IPS-20b (cell line): ENCODE measurements at regions not wholly inside any gene's neighbourhood (a gene's known extent, or its start where the extent isn't known, plus 50 kb on each side); places are given as distances from the start of the nearest gene placed in this dataset.

ENCODE experiments used
- H3K27ac ChIP-seq: one replicate; pipeline ENCODE4 v1.5.1; 2013; ENCODE audit warnings: low read length
- H3K27me3 ChIP-seq: 2 replicates; pipeline ENCODE4 v1.6.1; 2013; ENCODE audit warnings: mild to moderate bottlenecking, low read length, inconsistent platforms; ENCODE audit not compliant: insufficient read depth
- H3K36me3 ChIP-seq: 2 replicates; pipeline ENCODE4 v1.6.1; 2013; ENCODE audit warnings: low read depth, mild to moderate bottlenecking, inconsistent platforms, low read length, moderate library complexity; ENCODE audit not compliant: insufficient read depth
- H3K4me1 ChIP-seq: 2 replicates; pipeline ENCODE4 v1.6.1; 2013; ENCODE audit warnings: mild to moderate bottlenecking, control low read depth, inconsistent platforms, low read length, moderate library complexity; ENCODE audit not compliant: insufficient read depth
- H3K4me3 ChIP-seq: 2 replicates; pipeline ENCODE4 v1.5.1; 2013; ENCODE audit warnings: mild to moderate bottlenecking, low read length, inconsistent platforms
- H3K9ac ChIP-seq: 2 replicates; pipeline ENCODE4 v1.6.1; 2013; ENCODE audit warnings: low read depth, mild to moderate bottlenecking, inconsistent platforms, low read length, moderate library complexity
- H3K9me3 ChIP-seq: 2 replicates; pipeline ENCODE4 v1.6.1; 2013; ENCODE audit warnings: mild to moderate bottlenecking, low read depth, low read length, inconsistent platforms; ENCODE audit not compliant: insufficient read depth

DNA sequence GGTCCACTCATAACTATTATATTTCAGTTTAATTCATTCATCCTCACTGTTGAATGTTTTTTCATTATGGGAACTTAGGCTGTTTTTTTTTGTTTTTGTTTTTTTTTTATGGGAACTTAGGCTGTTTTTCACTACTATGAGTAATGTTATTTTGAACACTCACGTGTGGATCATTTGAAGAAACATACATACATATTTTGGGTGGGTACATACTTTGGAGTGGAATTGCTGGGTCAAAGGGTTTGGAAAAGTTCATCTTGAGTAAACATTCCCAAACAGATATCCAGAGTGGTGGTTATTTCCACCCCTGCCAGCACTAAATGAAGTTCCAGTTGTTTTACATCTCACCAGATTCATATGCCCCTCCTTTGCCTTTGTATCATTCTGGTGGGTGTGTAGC is 584.4 kb downstream of the PSAT1 start:
- Histone ChIP-seq H3K4me3 (no peak overlapping the region), H3K9me3 (no peaks in the 10 kb centered on the region), H3K27ac (no peak overlapping the region), H3K36me3 (no peaks in the 10 kb centered on the region), H3K4me1 (no peaks in the 10 kb centered on the region), H3K27me3 (no peaks in the 10 kb centered on the region), H3K9ac (no peak overlapping the region)

DNA sequence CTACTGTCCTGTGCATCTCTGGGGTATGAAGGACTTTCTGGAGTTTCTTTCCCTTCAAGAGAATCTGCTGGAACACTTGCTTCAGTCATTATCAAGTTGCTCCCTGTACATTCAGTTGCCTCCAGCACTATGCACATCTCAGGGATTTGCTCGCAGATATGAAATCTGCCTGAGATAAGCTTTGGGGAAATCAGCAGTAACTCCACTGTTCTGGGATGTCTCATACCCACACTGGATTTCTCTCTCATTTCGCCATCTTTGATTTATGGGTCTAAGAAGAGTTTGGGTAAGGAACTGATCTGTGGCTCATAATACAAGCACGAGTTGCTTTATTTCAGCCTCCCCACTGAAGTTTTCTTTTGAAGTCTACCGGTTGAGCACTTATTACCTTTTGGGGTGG is 585.6 kb downstream of the PSAT1 start:
- Histone ChIP-seq H3K27me3 (no peaks in the 10 kb centered on the region), H3K4me3 (no peak overlapping the region), H3K27ac (no peak overlapping the region), H3K9me3 (no peaks in the 10 kb centered on the region), H3K9ac (no peak overlapping the region), H3K36me3 (no peaks in the 10 kb centered on the region), H3K4me1 (no peaks in the 10 kb centered on the region)

- no peak overlapping the region for H3K4me3 ChIP-seq
- no peaks in the 10 kb centered on the region for H3K27me3 ChIP-seq
- no peak overlapping the region for H3K27ac ChIP-seq
- no peaks in the 10 kb centered on the region for H3K36me3 ChIP-seq
- no peaks in the 10 kb centered on the region for H3K4me1 ChIP-seq
- no peaks in the 10 kb centered on the region for H3K9me3 ChIP-seq
- H3K9ac ChIP-seq = no peak overlapping the region
Measured at GRCh38 chr9:78884611-78885150, 587.8 kb downstream of the PSAT1 start.

DNA sequence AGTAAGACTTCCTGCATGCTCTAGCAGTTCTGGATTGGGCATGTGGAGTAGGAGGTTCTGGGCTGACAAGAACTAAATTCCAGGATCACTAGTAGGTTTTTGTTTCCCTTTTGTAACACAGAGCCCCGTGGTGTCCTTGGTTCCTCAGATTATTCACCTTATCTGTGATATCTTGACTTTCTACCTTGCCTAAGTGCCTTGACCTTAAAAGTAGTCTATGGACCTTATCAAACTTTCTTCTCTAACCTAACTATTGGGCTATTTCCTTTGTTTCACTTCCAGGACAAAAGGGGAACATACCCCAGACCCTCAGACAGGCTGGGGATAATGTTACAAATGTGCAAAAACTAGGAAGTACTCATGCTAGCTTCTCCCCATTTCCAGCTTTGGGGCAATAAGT is 595.3 kb downstream of the PSAT1 start:
- Histone ChIP-seq H3K4me3 (no peak overlapping the region), H3K9me3 (peaks cover 3% of the 10 kb centered on the region; the same call in 1 of the 2 replicates), H3K4me1 (peaks cover 2% of the 10 kb centered on the region; the same call in 1 of the 2 replicates), H3K27me3 (no peaks in the 10 kb centered on the region), H3K27ac (no peak overlapping the region), H3K36me3 (no peaks in the 10 kb centered on the region), H3K9ac (no peak overlapping the region)

GRCh38 chr9:78892769-78893168 is 595.8 kb downstream of the PSAT1 start:
- H3K9me3 ChIP-seq = peaks cover 3% of the 10 kb centered on the region; the same call in 1 of the 2 replicates
- no peaks in the 10 kb centered on the region for H3K27me3 ChIP-seq
- H3K4me3 ChIP-seq = no peak overlapping the region
- H3K27ac ChIP-seq = no peak overlapping the region
- peaks cover 2% of the 10 kb centered on the region; the same call in 1 of the 2 replicates for H3K4me1 ChIP-seq
- no peak overlapping the region for H3K9ac ChIP-seq
- no peaks in the 10 kb centered on the region for H3K36me3 ChIP-seq

DNA sequence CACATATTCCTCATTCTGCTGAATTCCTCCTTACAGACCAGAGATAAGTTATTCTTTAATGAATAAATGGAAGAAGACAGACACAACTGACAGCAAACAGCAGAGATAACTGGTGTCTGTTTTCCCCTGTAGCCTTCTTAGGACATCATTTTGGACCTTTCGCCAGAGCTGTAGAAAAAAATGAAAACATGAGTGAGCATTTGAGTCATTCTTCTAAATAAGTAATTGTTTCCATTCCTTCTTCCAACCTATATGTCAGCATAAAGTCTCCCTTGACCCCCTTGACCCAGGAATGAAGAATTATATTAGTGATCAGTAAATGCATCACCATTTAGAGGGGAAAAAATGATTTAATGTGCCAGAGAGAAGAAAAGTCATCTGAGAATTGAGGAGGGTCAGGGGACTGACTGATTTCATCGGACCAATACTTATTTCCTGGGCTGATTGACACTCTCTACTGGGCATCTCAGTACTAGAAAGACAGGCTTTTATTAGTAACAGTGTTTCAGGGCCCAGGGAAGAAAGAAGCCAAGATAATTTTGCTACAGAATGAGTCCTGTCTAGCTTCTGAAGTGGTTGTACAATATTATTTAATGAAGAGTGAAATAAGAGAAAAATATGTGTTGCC is 597.0 kb downstream of the PSAT1 start:
- Histone ChIP-seq H3K4me3 (no peak overlapping the region), H3K27ac (no peak overlapping the region), H3K9ac (no peak overlapping the region)

DNA sequence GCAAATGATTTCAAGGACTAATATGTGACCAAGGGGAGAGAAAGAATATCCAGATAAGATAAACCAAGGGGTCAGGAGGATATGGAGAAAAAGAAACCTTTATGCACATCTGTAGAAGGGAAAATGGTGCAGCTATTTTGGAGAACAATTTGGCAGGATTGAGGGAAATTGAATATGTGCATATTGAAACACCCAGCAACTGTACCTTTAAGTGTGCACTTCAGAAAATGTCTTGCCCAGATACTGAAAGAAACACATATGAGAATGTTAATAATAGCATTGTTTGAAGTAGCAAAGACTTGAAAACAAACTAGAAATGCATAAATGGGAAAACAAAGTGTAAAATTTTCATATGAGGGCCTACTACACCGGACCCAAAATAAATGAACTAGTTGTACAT is 599.6 kb downstream of the PSAT1 start:
- no peaks in the 10 kb centered on the region for H3K36me3 ChIP-seq
- H3K9me3 ChIP-seq = no peaks in the 10 kb centered on the region
- peaks cover 2% of the 10 kb centered on the region; the same call in 1 of the 2 replicates for H3K4me1 ChIP-seq
- H3K4me3 ChIP-seq = no peak overlapping the region
- H3K9ac ChIP-seq = no peak overlapping the region
- H3K27ac ChIP-seq = no peak overlapping the region
- H3K27me3 ChIP-seq = no peaks in the 10 kb centered on the region

More for the DNA sequence above, 597.0 kb downstream of the PSAT1 start:
- H3K36me3 ChIP-seq = no peaks in the 10 kb centered on the region
- peaks cover 2% of the 10 kb centered on the region; the same call in 1 of the 2 replicates for H3K4me1 ChIP-seq
- H3K9me3 ChIP-seq = peaks cover 3% of the 10 kb centered on the region; the same call in 1 of the 2 replicates
- H3K27me3 ChIP-seq = no peaks in the 10 kb centered on the region

GRCh38 chr9:78898234-78898633 is 601.3 kb downstream of the PSAT1 start:
- H3K9ac ChIP-seq = no peak overlapping the region
- H3K4me1 ChIP-seq = peaks cover 2% of the 10 kb centered on the region; the same call in 1 of the 2 replicates
- H3K4me3 ChIP-seq = no peak overlapping the region
- H3K9me3 ChIP-seq = no peaks in the 10 kb centered on the region
- H3K27me3 ChIP-seq = no peaks in the 10 kb centered on the region
- no peaks in the 10 kb centered on the region for H3K36me3 ChIP-seq
- H3K27ac ChIP-seq = no peak overlapping the region

DNA sequence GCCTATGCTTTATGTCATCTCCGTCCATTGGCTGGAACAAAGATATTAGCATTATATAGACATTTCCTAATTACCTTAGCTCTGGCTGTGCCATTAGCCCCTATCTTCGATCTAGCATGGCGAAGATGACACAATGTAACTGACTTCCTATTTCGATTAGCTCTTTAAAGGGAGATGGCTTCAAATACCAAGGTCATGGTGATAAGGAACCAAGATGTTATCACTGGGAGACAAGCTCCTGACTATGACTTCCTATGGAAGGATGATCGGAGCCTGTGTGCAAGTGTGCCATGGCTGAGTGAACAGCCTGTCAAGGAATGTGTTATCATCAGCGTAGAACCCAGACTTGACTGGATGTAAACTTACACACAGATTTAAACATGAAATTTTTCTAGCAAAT is 602.1 kb downstream of the PSAT1 start:
- no peaks in the 10 kb centered on the region for H3K36me3 ChIP-seq
- H3K9ac ChIP-seq = no peak overlapping the region
- no peak overlapping the region for H3K27ac ChIP-seq
- no peaks in the 10 kb centered on the region for H3K9me3 ChIP-seq
- H3K4me1 ChIP-seq = peaks cover 2% of the 10 kb centered on the region; the same call in 1 of the 2 replicates
- H3K4me3 ChIP-seq = no peak overlapping the region
- H3K27me3 ChIP-seq = no peaks in the 10 kb centered on the region

- Histone ChIP-seq H3K9ac (no peak overlapping the region), H3K36me3 (no peaks in the 10 kb centered on the region), H3K9me3 (no peaks in the 10 kb centered on the region), H3K27me3 (no peaks in the 10 kb centered on the region), H3K4me1 (no peaks in the 10 kb centered on the region), H3K4me3 (no peak overlapping the region), H3K27ac (no peak overlapping the region)
Measured at GRCh38 chr9:78900500-78900899, 603.6 kb downstream of the PSAT1 start.

- Histone ChIP-seq H3K4me1 (no peaks in the 10 kb centered on the region), H3K9me3 (no peaks in the 10 kb centered on the region), H3K36me3 (no peaks in the 10 kb centered on the region), H3K27me3 (no peaks in the 10 kb centered on the region), H3K9ac (no peak overlapping the region), H3K27ac (no peak overlapping the region), H3K4me3 (no peak overlapping the region)
Measured at GRCh38 chr9:78902051-78902450, 605.1 kb downstream of the PSAT1 start.

GRCh38 chr9:78903581-78903980 is 606.7 kb downstream of the PSAT1 start:
- Histone ChIP-seq H3K27ac (no peak overlapping the region), H3K36me3 (no peaks in the 10 kb centered on the region), H3K9ac (no peak overlapping the region), H3K27me3 (no peaks in the 10 kb centered on the region), H3K4me1 (no peaks in the 10 kb centered on the region), H3K9me3 (no peaks in the 10 kb centered on the region), H3K4me3 (no peak overlapping the region)
